ENCODE measurements at regions not wholly inside any gene's neighbourhood (a gene's known extent, or its start where the extent isn't known, plus 50 kb on each side); places are given as distances from the start of the nearest gene placed in this dataset.

GRCh38 chr2:42941633-42942176, 149.3 kb upstream of the HAAO start:
- no peaks in the 10 kb centered on the region for H3K79me2 ChIP-seq

GRCh38 chr2:42939411-42940206, 147.2 kb upstream of the HAAO start:
- H2AFZ ChIP-seq, result no peak overlapping the region

More at GRCh38 chr2:42941633-42942176, 149.3 kb upstream of the HAAO start:
- WGBS (ENCODE audit: low lambda C conversion rate, missing lambda C conversion rate), result 87% methylated on average over 3 of the region's 3 CpGs
- no peak overlapping the region for H2AFZ ChIP-seq
- TF ChIP-seq CTCF (IDR thresholded peaks at IDR 0.05; ENCODE audit: poor library complexity) (no peak), EZH2phosphoT487 (IDR thresholded peaks at IDR 0.05; ENCODE audit: low read depth, severe bottlenecking, unreplicated experiment) (no peak), EZH2 (IDR thresholded peaks at IDR 0.05; ENCODE audit: borderline replicate concordance) (no peak)
- no peak overlapping the region for H3K4me3 ChIP-seq
- H3K27ac ChIP-seq, result no peak overlapping the region
- H3K27me3 ChIP-seq, result no peaks in the 10 kb centered on the region
- H3K4me2 ChIP-seq, result no peak overlapping the region
- no peaks in the 10 kb centered on the region for H4K20me1 ChIP-seq (ENCODE audit: insufficient read depth, poor library complexity, severe bottlenecking)
- no peaks in the 10 kb centered on the region for H3K9me3 ChIP-seq (ENCODE audit: low read depth)
- H3K9me2 ChIP-seq (replicated peaks; ENCODE audit: insufficient read depth), result no peaks in the 10 kb centered on the region
- H3K4me1 ChIP-seq (ENCODE audit: insufficient read depth), result peaks cover 10% of the 10 kb centered on the region
- H3K36me3 ChIP-seq (replicated peaks; ENCODE audit: insufficient read depth, low read depth), result no peaks in the 10 kb centered on the region
- no peak for DNase-seq (ENCODE audit: low spot score)

GRCh38 chr2:42938671-42939370, 146.4 kb upstream of the HAAO start:
- 62% methylated on average over 3 of the region's 3 CpGs for WGBS (ENCODE audit: low lambda C conversion rate, missing lambda C conversion rate)

More at GRCh38 chr2:42939411-42940206, 147.2 kb upstream of the HAAO start:
- Histone ChIP-seq H3K4me1 (ENCODE audit: insufficient read depth) (peaks cover 22% of the 10 kb centered on the region), H4K20me1 (ENCODE audit: insufficient read depth, poor library complexity, severe bottlenecking) (no peaks in the 10 kb centered on the region), H3K27ac (no peak overlapping the region), H3K9me3 (ENCODE audit: low read depth) (no peaks in the 10 kb centered on the region), H3K36me3 (replicated peaks; ENCODE audit: insufficient read depth, low read depth) (no peaks in the 10 kb centered on the region), H3K4me2 (no peak overlapping the region), H3K79me2 (no peaks in the 10 kb centered on the region), H3K9me2 (replicated peaks; ENCODE audit: insufficient read depth) (no peaks in the 10 kb centered on the region), H3K4me3 (no peak overlapping the region), H3K27me3 (no peaks in the 10 kb centered on the region)
- no peak for DNase-seq (ENCODE audit: low spot score)
- WGBS (ENCODE audit: low lambda C conversion rate, missing lambda C conversion rate), result 79% methylated on average over 11 of the region's 11 CpGs
- TF ChIP-seq EZH2 (IDR thresholded peaks at IDR 0.05; ENCODE audit: borderline replicate concordance) (no peak), CTCF (IDR thresholded peaks at IDR 0.05; ENCODE audit: poor library complexity) (no peak), EZH2phosphoT487 (IDR thresholded peaks at IDR 0.05; ENCODE audit: low read depth, severe bottlenecking, unreplicated experiment) (no peak)

More at GRCh38 chr2:42938671-42939370, 146.4 kb upstream of the HAAO start:
- Histone ChIP-seq H3K79me2 (no peaks in the 10 kb centered on the region), H3K9me2 (replicated peaks; ENCODE audit: insufficient read depth) (no peaks in the 10 kb centered on the region), H3K27ac (no peak overlapping the region), H2AFZ (no peak overlapping the region), H3K4me1 (ENCODE audit: insufficient read depth) (peaks cover 25% of the 10 kb centered on the region), H3K36me3 (replicated peaks; ENCODE audit: insufficient read depth, low read depth) (no peaks in the 10 kb centered on the region), H3K4me3 (no peak overlapping the region), H3K27me3 (no peaks in the 10 kb centered on the region), H3K4me2 (no peak overlapping the region), H3K9me3 (ENCODE audit: low read depth) (no peaks in the 10 kb centered on the region), H4K20me1 (ENCODE audit: insufficient read depth, poor library complexity, severe bottlenecking) (no peaks in the 10 kb centered on the region)
- TF ChIP-seq EZH2phosphoT487 (IDR thresholded peaks at IDR 0.05; ENCODE audit: low read depth, severe bottlenecking, unreplicated experiment) (no peak), EZH2 (IDR thresholded peaks at IDR 0.05; ENCODE audit: borderline replicate concordance) (no peak), CTCF (IDR thresholded peaks at IDR 0.05; ENCODE audit: poor library complexity) (no peak)
- no peak for DNase-seq (ENCODE audit: low spot score)
